Nephron (organoid): ENCODE measurements at regions not wholly inside any gene's neighbourhood (a gene's known extent, or its start where the extent isn't known, plus 50 kb on each side); places are given as distances from the start of the nearest gene placed in this dataset.
A peak's percentile ranks its signal among the peaks of the same experiment; 100 is the strongest.

Experiments used
- H3K27ac Mint-ChIP-seq, 3 experiments: 2 replicates each; pipeline ENCODE4 v1.8.0; 2020; ENCODE audit warnings: mixed read lengths in 3 of 3, mild to moderate bottlenecking in 2 of 3, moderate library complexity in 1 of 3
- H3K27me3 Mint-ChIP-seq: 2 replicates; pipeline ENCODE4 v1.8.0; 2021; ENCODE audit warnings: low read depth, mild to moderate bottlenecking, moderate library complexity, mixed read lengths
- H3K36me3 Mint-ChIP-seq: 2 replicates; pipeline ENCODE4 v1.8.0; 2020; ENCODE audit warnings: low read depth, mixed read lengths
- H3K4me1 Mint-ChIP-seq: 2 replicates; pipeline ENCODE4 v1.8.0; 2020; ENCODE audit warnings: mixed read lengths
- H3K4me3 Mint-ChIP-seq, 3 experiments: 2 replicates each; pipeline ENCODE4 v1.8.0; 2020; ENCODE audit warnings: mild to moderate bottlenecking in 3 of 3, mixed read lengths in 3 of 3, moderate library complexity in 2 of 3
- H3K9me3 Mint-ChIP-seq: 2 replicates; pipeline ENCODE4 v1.8.0; 2020; ENCODE audit warnings: mixed read lengths
- CTCF ChIP-seq, 3 experiments: fragments of 200-600 bp; sonication (generic); IDR thresholded peaks; one replicate each; pipeline ENCODE4 v1.5.0; 2021; ENCODE audit warnings: antibody characterized with exemption in 3 of 3; ENCODE audit not compliant: unreplicated experiment in 3 of 3

- no peak for TF ChIP-seq CTCF (IDR thresholded peaks at IDR 0.05; ENCODE audit: unreplicated experiment in 3 of 3)
- Mint-ChIP-seq H3K36me3 (no peaks in the 10 kb centered on the region), H3K4me1 (peaks cover 15% of the 10 kb centered on the region), H3K27ac (peak overlapping the region in 1 of 3 experiments; percentile 93), H3K4me3 (no peak overlapping the region), H3K9me3 (peaks cover 5% of the 10 kb centered on the region), H3K27me3 (no peaks in the 10 kb centered on the region)
These were observed 173.6 kb downstream of the TRIM33 start for GRCh38 chr1:114337417-114337816.

- H3K27ac Mint-ChIP-seq: no peak overlapping the region
- peaks cover 5% of the 10 kb centered on the region for H3K9me3 Mint-ChIP-seq
- peaks cover 15% of the 10 kb centered on the region for H3K4me1 Mint-ChIP-seq
- H3K36me3 Mint-ChIP-seq: no peaks in the 10 kb centered on the region
- TF ChIP-seq CTCF (IDR thresholded peaks at IDR 0.05; ENCODE audit: unreplicated experiment in 3 of 3): no peak
- no peaks in the 10 kb centered on the region for H3K27me3 Mint-ChIP-seq
- no peak overlapping the region for H3K4me3 Mint-ChIP-seq
These were observed 174.6 kb downstream of the TRIM33 start for GRCh38 chr1:114336360-114336759.

- TF ChIP-seq CTCF (IDR thresholded peaks at IDR 0.05; ENCODE audit: unreplicated experiment in 3 of 3): no peak
These were observed 175.7 kb downstream of the TRIM33 start for GRCh38 chr1:114335273-114335672.

GRCh38 chr1:114334297-114334696 lies 176.7 kb downstream of the TRIM33 start:
- H3K27ac Mint-ChIP-seq: no peak overlapping the region
- TF ChIP-seq CTCF (IDR thresholded peaks at IDR 0.05; ENCODE audit: unreplicated experiment in 3 of 3): no peak
- no peak overlapping the region for H3K4me3 Mint-ChIP-seq
- no peaks in the 10 kb centered on the region for H3K27me3 Mint-ChIP-seq
- peaks cover 7% of the 10 kb centered on the region for H3K9me3 Mint-ChIP-seq
- H3K36me3 Mint-ChIP-seq: no peaks in the 10 kb centered on the region
- peaks cover 20% of the 10 kb centered on the region for H3K4me1 Mint-ChIP-seq

More at GRCh38 chr1:114335273-114335672, 175.7 kb downstream of the TRIM33 start:
- Mint-ChIP-seq H3K36me3 (no peaks in the 10 kb centered on the region), H3K9me3 (peaks cover 5% of the 10 kb centered on the region), H3K4me1 (peaks cover 16% of the 10 kb centered on the region), H3K27me3 (no peaks in the 10 kb centered on the region), H3K4me3 (no peak overlapping the region), H3K27ac (no peak overlapping the region)

- H3K4me1 Mint-ChIP-seq: peaks cover 17% of the 10 kb centered on the region
- H3K27ac Mint-ChIP-seq: no peak overlapping the region
- no peak for TF ChIP-seq CTCF (IDR thresholded peaks at IDR 0.05; ENCODE audit: unreplicated experiment in 3 of 3)
- H3K36me3 Mint-ChIP-seq: no peaks in the 10 kb centered on the region
- peaks cover 11% of the 10 kb centered on the region for H3K9me3 Mint-ChIP-seq
- no peak overlapping the region for H3K4me3 Mint-ChIP-seq
- no peaks in the 10 kb centered on the region for H3K27me3 Mint-ChIP-seq
These were observed 177.3 kb downstream of the TRIM33 start for GRCh38 chr1:114333690-114334089.

GRCh38 chr1:114331936-114332335 lies 178.3 kb upstream of the SYT6 start:
- Mint-ChIP-seq H3K4me3 (no peak overlapping the region), H3K9me3 (peaks cover 14% of the 10 kb centered on the region), H3K27me3 (no peaks in the 10 kb centered on the region), H3K4me1 (peaks cover 4% of the 10 kb centered on the region), H3K27ac (no peak overlapping the region), H3K36me3 (no peaks in the 10 kb centered on the region)
- no peak for TF ChIP-seq CTCF (IDR thresholded peaks at IDR 0.05; ENCODE audit: unreplicated experiment in 3 of 3)
